Transverse colon (tissue), 4 donors: ENCODE measurements at regions not wholly inside any gene's neighbourhood (a gene's known extent, or its start where the extent isn't known, plus 50 kb on each side); places are given as distances from the start of the nearest gene placed in this dataset.

Source experiments
- DNase-seq: peaks from one replicate; pipeline ENCODE4 v3.0.0-alpha.2; 2019
- H3K27ac ChIP-seq, 4 donors: fragments of 200-600 bp; sonication (generic); 2 replicates each; pipeline ENCODE4 v1.5.1; 2016 to 2018; ENCODE audit warnings: inconsistent platforms in 4 of 4
- H3K27me3 ChIP-seq: fragments of 200-600 bp; sonication (generic); 2 replicates; pipeline ENCODE4 v1.5.1; 2017; ENCODE audit warnings: inconsistent platforms
- H3K36me3 ChIP-seq, 4 donors: fragments of 200-600 bp; sonication (generic); 2 replicates each; pipeline ENCODE4 v1.5.1; 2017 to 2019; ENCODE audit warnings: inconsistent platforms in 4 of 4
- H3K4me1 ChIP-seq, 4 donors: fragments of 200-600 bp; sonication (generic); 2 replicates each; pipeline ENCODE4 v1.5.1; 2017 to 2020; ENCODE audit warnings: inconsistent platforms in 4 of 4
- H3K4me3 ChIP-seq, 4 donors: fragments of 200-600 bp; sonication (generic); 1 replicate in 1 of 4; 2 replicates in 3 of 4; pipeline versions ENCODE4 v1.5.1 to v1.6.1; 2017 to 2019; ENCODE audit warnings: inconsistent platforms in 4 of 4
- H3K9me3 ChIP-seq, 2 donors: fragments of 200-600 bp; sonication (generic); 2 replicates each; pipeline ENCODE4 v1.5.1; 2017 to 2019; ENCODE audit warnings: inconsistent platforms in 2 of 2
- EP300 ChIP-seq: sonication (generic); formaldehyde crosslinking; IDR thresholded peaks from one replicate; pipeline ENCODE4 v1.6.1; 2017; ENCODE audit warnings: antibody characterized with exemption, low read depth
- POLR2A ChIP-seq: fragments of 450-650 bp; IDR thresholded peaks from one replicate; pipeline ENCODE4 v1.6.1; 2016; ENCODE audit warnings: antibody characterized with exemption, mild to moderate bottlenecking, moderate library complexity
- POLR2AphosphoS5 ChIP-seq, 3 donors: sonication (generic); formaldehyde crosslinking; IDR thresholded peaks; one replicate each; pipeline ENCODE4 v1.6.1; 2016; ENCODE audit warnings: antibody characterized with exemption in 3 of 3
- WGBS, 2 donors: methylation state at CpG; one replicate each; pipeline ENCODE4 v1.1.5; 2018; ENCODE audit warnings: low coverage in 1 of 2; 5-methylcytosine and 5-hydroxymethylcytosine counted together
- in situ Hi-C, 4 donors: fragments of 200-750 bp; cut with MboI; loops; one replicate each; pipeline versions ENCODE4 v1.15.0 to v1.15.1; 2017; ENCODE audit warnings: low sequenced_read_pairs in 3 of 4, low pct_ligation_motif_present in 1 of 4, low pct_unique_long_range_greater_than_20kb in 1 of 4
- intact Hi-C: fragments of 100-400 bp; cut with DNase I; formaldehyde crosslinking; loops from one replicate; pipeline ENCODE4 v1.15.1; 2023; ENCODE audit warnings: low total_unique reads
- TF ChIP-seq, protein P1 (sequence below), 5 experiments: fragments of 200-600 bp in 3 of 5; fragments of 450-650 bp in 2 of 5; sonication (generic) in 3 of 5; IDR thresholded peaks; 1 replicate in 2 of 5; 2 replicates in 3 of 5; pipeline ENCODE4 v1.5.1; 2016 to 2017; ENCODE audit warnings: antibody characterized with exemption in 5 of 5, inconsistent platforms in 3 of 5, mild to moderate bottlenecking in 2 of 5, moderate library complexity in 1 of 5

DNA sequence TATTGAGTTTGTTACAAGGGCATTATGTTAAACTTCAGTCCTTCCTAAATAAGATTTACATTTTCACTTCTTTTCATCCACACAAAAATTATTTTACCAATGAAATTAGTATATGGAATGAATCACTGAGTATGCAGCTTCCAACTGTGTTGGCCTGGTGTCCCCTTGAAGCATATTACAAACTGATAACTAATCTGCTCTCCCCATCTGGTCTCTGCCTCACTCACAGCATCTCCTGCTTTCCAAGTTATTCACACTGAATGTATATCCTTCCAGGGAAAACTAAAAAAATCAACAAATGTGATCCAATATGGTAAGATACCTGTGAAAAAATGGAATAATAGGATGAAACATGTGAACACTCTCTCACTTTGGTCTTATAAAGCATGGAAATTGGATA, 90.0 kb upstream of the NYAP2 start:
- Histone ChIP-seq H3K27ac (no peak overlapping the region), H3K9me3 (no peaks in the 10 kb centered on the region), H3K4me1 (no peaks in the 10 kb centered on the region), H3K4me3 (no peak overlapping the region), H3K36me3 (no peaks in the 10 kb centered on the region), H3K27me3 (no peaks in the 10 kb centered on the region)
- intact Hi-C loops: no loop called here
- TF ChIP-seq, protein P1, sequence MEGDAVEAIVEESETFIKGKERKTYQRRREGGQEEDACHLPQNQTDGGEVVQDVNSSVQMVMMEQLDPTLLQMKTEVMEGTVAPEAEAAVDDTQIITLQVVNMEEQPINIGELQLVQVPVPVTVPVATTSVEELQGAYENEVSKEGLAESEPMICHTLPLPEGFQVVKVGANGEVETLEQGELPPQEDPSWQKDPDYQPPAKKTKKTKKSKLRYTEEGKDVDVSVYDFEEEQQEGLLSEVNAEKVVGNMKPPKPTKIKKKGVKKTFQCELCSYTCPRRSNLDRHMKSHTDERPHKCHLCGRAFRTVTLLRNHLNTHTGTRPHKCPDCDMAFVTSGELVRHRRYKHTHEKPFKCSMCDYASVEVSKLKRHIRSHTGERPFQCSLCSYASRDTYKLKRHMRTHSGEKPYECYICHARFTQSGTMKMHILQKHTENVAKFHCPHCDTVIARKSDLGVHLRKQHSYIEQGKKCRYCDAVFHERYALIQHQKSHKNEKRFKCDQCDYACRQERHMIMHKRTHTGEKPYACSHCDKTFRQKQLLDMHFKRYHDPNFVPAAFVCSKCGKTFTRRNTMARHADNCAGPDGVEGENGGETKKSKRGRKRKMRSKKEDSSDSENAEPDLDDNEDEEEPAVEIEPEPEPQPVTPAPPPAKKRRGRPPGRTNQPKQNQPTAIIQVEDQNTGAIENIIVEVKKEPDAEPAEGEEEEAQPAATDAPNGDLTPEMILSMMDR (IDR thresholded peaks at IDR 0.05): no peak
- TF ChIP-seq POLR2AphosphoS5 (IDR thresholded peaks at IDR 0.05): no peak
- TF ChIP-seq POLR2A: no peak
- no peak for TF ChIP-seq EP300
- no peak for DNase-seq
- in situ Hi-C loops: no loop called here

DNA sequence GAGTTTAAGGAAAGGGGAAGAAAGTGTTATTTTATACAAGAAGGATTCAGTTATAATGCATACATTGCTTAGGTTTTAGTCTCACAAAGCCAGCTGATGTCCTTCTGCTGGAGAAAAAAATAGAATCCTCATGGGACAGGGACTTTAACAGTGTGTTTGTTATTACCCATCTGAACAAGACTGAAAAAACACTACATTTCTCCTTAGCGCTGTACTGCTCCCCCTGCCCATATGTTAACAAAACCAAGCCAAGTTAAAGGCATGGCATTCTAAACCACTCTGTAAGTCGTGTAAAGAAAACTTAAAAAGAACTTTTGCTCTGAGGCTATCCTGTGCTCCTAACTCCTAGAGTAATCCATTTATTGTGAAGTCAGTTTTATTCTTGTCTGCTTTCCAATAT, 102.6 kb upstream of the NYAP2 start:
- whole genome bisulfite sequencing, 2 donors: 39 to 77% methylated on average over 2 of the region's 2 CpGs
- no peaks in the 10 kb centered on the region for H3K4me1 ChIP-seq
- no peaks in the 10 kb centered on the region for H3K9me3 ChIP-seq
- no peak for DNase-seq
- no peak overlapping the region for H3K27ac ChIP-seq
- TF ChIP-seq, protein P1 (IDR thresholded peaks at IDR 0.05): no peak
- no peak for TF ChIP-seq POLR2AphosphoS5 (IDR thresholded peaks at IDR 0.05)
- TF ChIP-seq EP300: no peak
- no peak for TF ChIP-seq POLR2A
- in situ Hi-C loops (loop anchor here in 1 of 4 donors (25.0 kb wide), 1 partner anchor 1715 kb away; no protein-coding TSS in a partner anchor), intact Hi-C loops (no loop called here)
- H3K27me3 ChIP-seq: no peaks in the 10 kb centered on the region
- no peaks in the 10 kb centered on the region for H3K36me3 ChIP-seq
- H3K4me3 ChIP-seq: no peak overlapping the region

DNA sequence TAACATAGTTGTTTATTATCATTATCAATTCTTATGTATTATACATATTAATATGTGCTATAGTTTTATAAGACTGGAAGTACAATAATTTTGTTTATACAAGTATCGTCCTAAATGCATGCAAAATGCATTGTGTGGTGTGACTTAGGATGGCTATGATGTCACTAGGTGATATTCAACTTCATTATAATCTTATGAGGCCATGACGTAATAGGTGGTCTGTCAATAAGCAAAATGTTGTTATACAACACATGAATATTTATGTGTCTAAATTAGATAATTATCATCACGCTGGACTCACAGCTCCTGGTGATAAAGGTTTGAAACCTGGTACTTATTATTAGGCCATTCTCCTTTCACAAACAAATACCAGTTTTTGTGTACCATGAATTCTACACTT, 104.4 kb upstream of the NYAP2 start:
- no peak for TF ChIP-seq POLR2A
- no peak for TF ChIP-seq EP300
- TF ChIP-seq, protein P1 (IDR thresholded peaks at IDR 0.05): no peak
- no peak for TF ChIP-seq POLR2AphosphoS5 (IDR thresholded peaks at IDR 0.05)
- in situ Hi-C loops (loop anchor here in 1 of 4 donors (25.0 kb wide), 1 partner anchor 1717 kb away; no protein-coding TSS in a partner anchor), intact Hi-C loops (no loop called here)
- H3K9me3 ChIP-seq: no peaks in the 10 kb centered on the region
- no peaks in the 10 kb centered on the region for H3K36me3 ChIP-seq
- no peak overlapping the region for H3K4me3 ChIP-seq
- H3K4me1 ChIP-seq: no peaks in the 10 kb centered on the region
- 42 to 66% methylated on average over 3 of the region's 3 CpGs for WGBS, 2 donors
- no peaks in the 10 kb centered on the region for H3K27me3 ChIP-seq
- H3K27ac ChIP-seq: no peak overlapping the region
- DNase-seq: no peak

DNA sequence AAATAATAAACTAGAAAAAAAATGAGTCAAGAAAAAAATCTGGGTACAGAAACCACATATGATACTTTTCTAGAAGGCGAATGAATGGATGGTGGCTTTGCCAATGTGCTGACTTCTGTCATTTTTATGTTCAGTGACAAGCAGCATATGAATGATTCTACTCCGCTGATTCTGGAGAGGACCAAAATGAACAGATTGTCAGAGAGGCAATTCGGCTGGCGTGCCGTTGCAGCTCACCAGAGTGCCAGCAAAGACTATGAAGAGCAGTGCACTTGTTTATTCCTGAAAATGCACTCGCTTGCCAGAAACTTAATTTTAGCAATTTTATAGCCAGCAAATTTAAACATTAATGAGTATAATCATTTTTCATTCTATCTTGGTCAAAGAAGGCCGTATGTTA, 105.9 kb upstream of the NYAP2 start:
- Histone ChIP-seq H3K9me3 (no peaks in the 10 kb centered on the region), H3K36me3 (no peaks in the 10 kb centered on the region), H3K27ac (no peak overlapping the region), H3K4me1 (no peaks in the 10 kb centered on the region), H3K4me3 (no peak overlapping the region), H3K27me3 (no peaks in the 10 kb centered on the region)
- in situ Hi-C loops (loop anchor here in 1 of 4 donors (25.0 kb wide), 1 partner anchor 1719 kb away; no protein-coding TSS in a partner anchor), intact Hi-C loops (no loop called here)
- no peak for TF ChIP-seq POLR2AphosphoS5 (IDR thresholded peaks at IDR 0.05)
- TF ChIP-seq POLR2A: no peak
- no peak for DNase-seq
- WGBS, 2 donors: 71 to 81% methylated on average over 7 of the region's 7 CpGs

DNA sequence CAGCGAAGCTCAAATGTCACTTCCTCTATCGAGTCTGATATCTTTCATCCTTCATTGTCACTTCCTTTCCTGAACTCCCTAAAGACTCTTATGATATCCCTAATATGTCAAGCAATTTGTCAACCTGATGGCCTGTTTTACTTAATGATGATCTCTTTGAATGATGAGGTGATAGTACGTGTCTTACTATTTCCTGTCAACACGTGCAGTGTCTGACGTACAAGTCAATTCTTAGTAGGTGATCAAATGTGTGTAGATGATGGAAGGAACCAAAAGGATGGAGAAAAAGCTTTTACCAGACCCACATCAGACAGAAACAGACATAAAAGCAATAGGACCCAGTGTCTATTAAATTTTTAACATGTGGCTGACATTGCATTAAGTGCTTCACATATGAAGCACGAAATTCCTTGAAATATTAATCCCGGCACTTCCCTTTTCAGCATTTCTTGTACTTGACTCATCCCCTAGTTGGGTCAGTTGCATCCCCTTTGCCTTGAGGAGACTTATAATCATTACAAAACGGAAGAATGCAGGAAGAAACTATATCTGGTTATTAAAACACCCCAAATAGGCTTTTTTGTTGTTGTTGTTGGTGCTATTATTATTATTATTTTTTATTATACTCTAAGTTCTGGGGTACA, 108.6 kb upstream of the NYAP2 start:
- Histone ChIP-seq H3K27me3 (no peaks in the 10 kb centered on the region), H3K9me3 (no peaks in the 10 kb centered on the region), H3K4me1 (no peaks in the 10 kb centered on the region), H3K36me3 (no peaks in the 10 kb centered on the region), H3K4me3 (no peak overlapping the region), H3K27ac (no peak overlapping the region)
- WGBS, 2 donors: 80 to 84% methylated on average over 7 to 8 of the region's 8 CpGs
- no peak for DNase-seq
- TF ChIP-seq, protein P1 (IDR thresholded peaks at IDR 0.05): no peak
- TF ChIP-seq POLR2A (no peak), POLR2AphosphoS5 (IDR thresholded peaks at IDR 0.05) (no peak)
- in situ Hi-C loops: loop anchor here in 1 of 4 donors (25.0 kb wide), 1 partner anchor 1721 kb away; no protein-coding TSS in a partner anchor
- intact Hi-C loops: no loop called here
